Prostate gland (tissue), 2 donors: ENCODE measurements at regions not wholly inside any gene's neighbourhood (a gene's known extent, or its start where the extent isn't known, plus 50 kb on each side); places are given as distances from the start of the nearest gene placed in this dataset.

ENCODE experiments used
- DNase-seq: peaks from one replicate; pipeline ENCODE4 v3.0.0-alpha.2; 2019; ENCODE audit warnings: low spot score
- H3K27ac ChIP-seq, 2 donors: fragments of 200-600 bp; sonication (generic); 2 replicates each; pipeline ENCODE4 v1.5.1; 2017 to 2019
- H3K27me3 ChIP-seq: fragments of 200-600 bp; sonication (generic); replicated peaks from 2 replicates; pipeline ENCODE4 v1.5.1; 2019; ENCODE audit not compliant: insufficient read depth
- H3K36me3 ChIP-seq, 2 donors: fragments of 200-600 bp; sonication (generic); 1 replicate in 1 of 2; 2 replicates in 1 of 2; pipeline versions ENCODE4 v1.5.1 to v1.8.1; 2017 to 2019
- H3K4me1 ChIP-seq: fragments of 200-600 bp; sonication (generic); replicated peaks from 2 replicates; pipeline ENCODE4 v1.5.1; 2019
- H3K4me3 ChIP-seq, 2 donors: fragments of 200-600 bp; sonication (generic); 2 replicates each; pipeline ENCODE4 v1.5.1; 2017 to 2019
- H3K9me3 ChIP-seq: fragments of 200-600 bp; sonication (generic); 2 replicates; pipeline ENCODE4 v1.5.1; 2017
- CTCF ChIP-seq, 4 experiments: fragments of 200-600 bp in 2 of 4; fragments of 450-650 bp in 2 of 4; sonication (generic) in 2 of 4; IDR thresholded peaks; 1 replicate in 3 of 4; 2 replicates in 1 of 4; pipeline ENCODE4 v1.5.1; 2016 to 2019; ENCODE audit warnings: antibody characterized with exemption in 4 of 4, mild to moderate bottlenecking in 2 of 4, moderate library complexity in 2 of 4
- POLR2A ChIP-seq: fragments of 450-650 bp; IDR thresholded peaks from one replicate; pipeline ENCODE4 v1.6.1; 2016; ENCODE audit warnings: antibody characterized with exemption, mild to moderate bottlenecking
- POLR2AphosphoS5 ChIP-seq: sonication (generic); formaldehyde crosslinking; IDR thresholded peaks from one replicate; pipeline ENCODE4 v1.6.1; 2017; ENCODE audit warnings: antibody characterized with exemption
- WGBS: methylation state at CpG from one replicate; pipeline ENCODE4 v1.1.5; 2018; 5-methylcytosine and 5-hydroxymethylcytosine counted together
- intact Hi-C: fragments of 100-400 bp; cut with DNase I; formaldehyde crosslinking; loops from one replicate; pipeline ENCODE4 v1.14.2; 2022

GRCh38 chr12:47023953-47024352 lies 55.5 kb upstream of the PCED1B start:
- H3K4me1 ChIP-seq: no peaks in the 10 kb centered on the region
- intact Hi-C loops: no loop called here
- no peak overlapping the region for H3K4me3 ChIP-seq
- 78% methylated on average over 6 of the region's 6 CpGs for WGBS
- no peak overlapping the region for H3K27ac ChIP-seq
- H3K9me3 ChIP-seq: no peaks in the 10 kb centered on the region
- H3K36me3 ChIP-seq: no peaks in the 10 kb centered on the region
- no peak for DNase-seq
- no peaks in the 10 kb centered on the region for H3K27me3 ChIP-seq
- TF ChIP-seq POLR2A (no peak), POLR2AphosphoS5 (no peak), CTCF (IDR thresholded peaks at IDR 0.05) (no peak)

- DNase-seq: no peak
- H3K27me3 ChIP-seq: no peaks in the 10 kb centered on the region
- H3K36me3 ChIP-seq: no peaks in the 10 kb centered on the region
- intact Hi-C loops: no loop called here
- no peak overlapping the region for H3K27ac ChIP-seq
- no peaks in the 10 kb centered on the region for H3K9me3 ChIP-seq
- WGBS: 64% methylated on average over 2 of the region's 2 CpGs
- TF ChIP-seq POLR2A (no peak), CTCF (IDR thresholded peaks at IDR 0.05) (no peak), POLR2AphosphoS5 (no peak)
- no peaks in the 10 kb centered on the region for H3K4me1 ChIP-seq
- H3K4me3 ChIP-seq: no peak overlapping the region
Observed at GRCh38 chr12:47024463-47024862, 55.0 kb upstream of the PCED1B start.

- Histone ChIP-seq H3K36me3 (no peaks in the 10 kb centered on the region), H3K27me3 (no peaks in the 10 kb centered on the region), H3K4me3 (no peak overlapping the region), H3K27ac (no peak overlapping the region), H3K9me3 (no peaks in the 10 kb centered on the region), H3K4me1 (no peaks in the 10 kb centered on the region)
- TF ChIP-seq POLR2AphosphoS5 (no peak), CTCF (IDR thresholded peaks at IDR 0.05) (no peak), POLR2A (no peak)
- intact Hi-C loops: no loop called here
- DNase-seq: no peak
- WGBS: 65% methylated on average over 2 of the region's 2 CpGs
Observed at GRCh38 chr12:47025349-47025748, 54.1 kb upstream of the PCED1B start.

- no peak overlapping the region for H3K4me3 ChIP-seq
- 83% methylated on average over 2 of the region's 2 CpGs for WGBS
- H3K9me3 ChIP-seq: no peaks in the 10 kb centered on the region
- DNase-seq: no peak
- no peak for TF ChIP-seq POLR2AphosphoS5
- TF ChIP-seq CTCF (IDR thresholded peaks at IDR 0.05): no peak
- TF ChIP-seq POLR2A: no peak
- H3K36me3 ChIP-seq: no peaks in the 10 kb centered on the region
- H3K27me3 ChIP-seq: no peaks in the 10 kb centered on the region
- H3K27ac ChIP-seq: no peak overlapping the region
- intact Hi-C loops: no loop called here
- no peaks in the 10 kb centered on the region for H3K4me1 ChIP-seq
Observed at GRCh38 chr12:47025798-47026197, 53.6 kb upstream of the PCED1B start.

- no peaks in the 10 kb centered on the region for H3K27me3 ChIP-seq
- no peak for DNase-seq
- H3K4me1 ChIP-seq: no peaks in the 10 kb centered on the region
- intact Hi-C loops: no loop called here
- H3K9me3 ChIP-seq: no peaks in the 10 kb centered on the region
- H3K27ac ChIP-seq: no peak overlapping the region
- no peak for TF ChIP-seq CTCF (IDR thresholded peaks at IDR 0.05)
- no peak for TF ChIP-seq POLR2AphosphoS5
- no peak for TF ChIP-seq POLR2A
- no peaks in the 10 kb centered on the region for H3K36me3 ChIP-seq
- 83% methylated on average over 5 of the region's 5 CpGs for WGBS
- no peak overlapping the region for H3K4me3 ChIP-seq
Observed at GRCh38 chr12:47026291-47026690, 53.1 kb upstream of the PCED1B start.
